Progenitor cell of endocrine pancreas (in vitro differentiated cells): ENCODE measurements at regions not wholly inside any gene's neighbourhood (a gene's known extent, or its start where the extent isn't known, plus 50 kb on each side); places are given as distances from the start of the nearest gene placed in this dataset.

Experiments
- DNase-seq: peaks from one replicate; pipeline ENCODE4 v3.0.0; 2021; ENCODE audit warnings: low spot score; ENCODE audit not compliant: unreplicated experiment
- H3K27ac Mint-ChIP-seq: 2 replicates; pipeline ENCODE4 v1.8.0; 2021; ENCODE audit warnings: mild to moderate bottlenecking, moderate library complexity, mixed read lengths
- H3K27me3 Mint-ChIP-seq: 2 replicates; pipeline ENCODE4 v1.8.0; 2021; ENCODE audit warnings: mixed read lengths
- H3K36me3 Mint-ChIP-seq: 2 replicates; pipeline ENCODE4 v1.8.0; 2022; ENCODE audit warnings: mixed read lengths; ENCODE audit not compliant: insufficient read depth
- H3K4me1 Mint-ChIP-seq: 2 replicates; pipeline ENCODE4 v1.8.0; 2021; ENCODE audit warnings: low read depth, mixed read lengths
- H3K4me3 Mint-ChIP-seq: 2 replicates; pipeline ENCODE4 v1.8.0; 2021; ENCODE audit warnings: low read depth, mild to moderate bottlenecking, moderate library complexity, mixed read lengths
- H3K9me3 Mint-ChIP-seq: 2 replicates; pipeline ENCODE4 v1.8.0; 2021; ENCODE audit warnings: low read depth, mixed read lengths
- TF ChIP-seq, protein P1 (sequence below): fragments of 200-600 bp; sonication (generic); IDR thresholded peaks from one replicate; pipeline ENCODE4 v1.5.0; 2021; ENCODE audit warnings: antibody characterized with exemption, mild to moderate bottlenecking; ENCODE audit not compliant: unreplicated experiment

- H3K27me3 Mint-ChIP-seq: peaks cover 14% of the 10 kb centered on the region
- H3K4me1 Mint-ChIP-seq: no peaks in the 10 kb centered on the region
- H3K9me3 Mint-ChIP-seq: no peaks in the 10 kb centered on the region
- H3K4me3 Mint-ChIP-seq: no peak overlapping the region
- H3K27ac Mint-ChIP-seq: no peak overlapping the region
- no peaks in the 10 kb centered on the region for H3K36me3 Mint-ChIP-seq
- TF ChIP-seq, protein P1, sequence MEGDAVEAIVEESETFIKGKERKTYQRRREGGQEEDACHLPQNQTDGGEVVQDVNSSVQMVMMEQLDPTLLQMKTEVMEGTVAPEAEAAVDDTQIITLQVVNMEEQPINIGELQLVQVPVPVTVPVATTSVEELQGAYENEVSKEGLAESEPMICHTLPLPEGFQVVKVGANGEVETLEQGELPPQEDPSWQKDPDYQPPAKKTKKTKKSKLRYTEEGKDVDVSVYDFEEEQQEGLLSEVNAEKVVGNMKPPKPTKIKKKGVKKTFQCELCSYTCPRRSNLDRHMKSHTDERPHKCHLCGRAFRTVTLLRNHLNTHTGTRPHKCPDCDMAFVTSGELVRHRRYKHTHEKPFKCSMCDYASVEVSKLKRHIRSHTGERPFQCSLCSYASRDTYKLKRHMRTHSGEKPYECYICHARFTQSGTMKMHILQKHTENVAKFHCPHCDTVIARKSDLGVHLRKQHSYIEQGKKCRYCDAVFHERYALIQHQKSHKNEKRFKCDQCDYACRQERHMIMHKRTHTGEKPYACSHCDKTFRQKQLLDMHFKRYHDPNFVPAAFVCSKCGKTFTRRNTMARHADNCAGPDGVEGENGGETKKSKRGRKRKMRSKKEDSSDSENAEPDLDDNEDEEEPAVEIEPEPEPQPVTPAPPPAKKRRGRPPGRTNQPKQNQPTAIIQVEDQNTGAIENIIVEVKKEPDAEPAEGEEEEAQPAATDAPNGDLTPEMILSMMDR: no peak
- no peak for DNase-seq
Measured at GRCh38 chr10:6648894-6649720, 69.0 kb upstream of the PRKCQ start.

- H3K27ac Mint-ChIP-seq: no peak overlapping the region
- peak; percentile 57 for DNase-seq
- peaks cover 14% of the 10 kb centered on the region for H3K27me3 Mint-ChIP-seq
- no peaks in the 10 kb centered on the region for H3K4me1 Mint-ChIP-seq
- H3K4me3 Mint-ChIP-seq: no peak overlapping the region
- no peaks in the 10 kb centered on the region for H3K36me3 Mint-ChIP-seq
- H3K9me3 Mint-ChIP-seq: no peaks in the 10 kb centered on the region
- TF ChIP-seq, protein P1: peak; percentile 73
Measured at GRCh38 chr10:6647811-6648526, 67.9 kb upstream of the PRKCQ start.

GRCh38 chr10:6643962-6644361, 63.9 kb upstream of the PRKCQ start:
- no peaks in the 10 kb centered on the region for H3K36me3 Mint-ChIP-seq
- H3K4me1 Mint-ChIP-seq: no peaks in the 10 kb centered on the region
- H3K27me3 Mint-ChIP-seq: peaks cover 8% of the 10 kb centered on the region
- TF ChIP-seq, protein P1: no peak
- H3K4me3 Mint-ChIP-seq: no peak overlapping the region
- no peak for DNase-seq
- H3K27ac Mint-ChIP-seq: no peak overlapping the region
- H3K9me3 Mint-ChIP-seq: no peaks in the 10 kb centered on the region

GRCh38 chr10:6642876-6643275, 62.8 kb upstream of the PRKCQ start:
- Mint-ChIP-seq H3K9me3 (no peaks in the 10 kb centered on the region), H3K27ac (no peak overlapping the region), H3K4me3 (no peak overlapping the region), H3K36me3 (no peaks in the 10 kb centered on the region), H3K27me3 (peaks cover 3% of the 10 kb centered on the region), H3K4me1 (no peaks in the 10 kb centered on the region)
- TF ChIP-seq, protein P1: no peak
- DNase-seq: no peak

GRCh38 chr10:6640433-6641040, 60.5 kb upstream of the PRKCQ start:
- Mint-ChIP-seq H3K4me3 (no peak overlapping the region), H3K36me3 (no peaks in the 10 kb centered on the region), H3K9me3 (no peaks in the 10 kb centered on the region), H3K4me1 (no peaks in the 10 kb centered on the region), H3K27me3 (peaks cover 10% of the 10 kb centered on the region), H3K27ac (no peak overlapping the region)
- TF ChIP-seq, protein P1: no peak
- no peak for DNase-seq
